ENCODE measurements at regions not wholly inside any gene's neighbourhood (a gene's known extent, or its start where the extent isn't known, plus 50 kb on each side); places are given as distances from the start of the nearest gene placed in this dataset.

DNA sequence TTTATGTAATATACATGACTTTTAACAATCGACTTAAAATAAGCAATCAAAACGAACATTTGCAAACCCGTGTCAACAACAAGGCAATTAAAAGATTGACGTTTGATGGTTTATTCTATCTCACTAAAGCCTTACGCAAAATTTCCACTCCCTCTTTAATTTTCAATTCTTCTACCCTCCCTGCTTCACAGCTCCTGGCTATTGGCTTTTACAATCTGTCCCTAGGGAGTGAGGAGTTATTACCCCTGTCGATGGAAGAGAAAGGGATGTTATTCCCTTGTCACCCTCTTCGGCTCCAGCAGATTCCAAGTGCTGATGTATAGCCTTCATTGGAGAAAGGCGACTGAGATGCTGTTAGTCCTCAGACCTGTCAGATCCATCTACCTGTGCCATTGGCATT is 161.3 kb downstream of the ZNF281 start:
- no peak for DNase-seq

DNA sequence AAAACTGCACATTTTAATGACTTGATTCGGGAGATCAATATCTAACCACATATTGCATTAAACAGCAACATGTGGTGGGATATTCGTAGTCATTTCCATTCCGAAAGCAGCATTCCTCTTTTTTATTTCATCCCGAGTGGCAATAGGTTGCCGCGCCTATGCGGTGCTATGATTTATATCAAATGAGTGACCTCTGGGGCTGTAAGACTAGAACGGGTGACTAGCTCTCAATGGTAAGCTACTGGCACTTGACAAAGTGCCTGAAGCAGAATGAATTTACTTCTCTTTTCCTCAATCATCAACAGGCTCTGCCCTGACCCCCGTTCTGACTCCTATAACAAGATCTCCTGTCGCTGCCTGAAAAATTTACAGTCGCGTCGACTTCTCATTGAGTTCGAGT is 162.3 kb downstream of the ZNF281 start:
- DNase-seq: no peak

DNA sequence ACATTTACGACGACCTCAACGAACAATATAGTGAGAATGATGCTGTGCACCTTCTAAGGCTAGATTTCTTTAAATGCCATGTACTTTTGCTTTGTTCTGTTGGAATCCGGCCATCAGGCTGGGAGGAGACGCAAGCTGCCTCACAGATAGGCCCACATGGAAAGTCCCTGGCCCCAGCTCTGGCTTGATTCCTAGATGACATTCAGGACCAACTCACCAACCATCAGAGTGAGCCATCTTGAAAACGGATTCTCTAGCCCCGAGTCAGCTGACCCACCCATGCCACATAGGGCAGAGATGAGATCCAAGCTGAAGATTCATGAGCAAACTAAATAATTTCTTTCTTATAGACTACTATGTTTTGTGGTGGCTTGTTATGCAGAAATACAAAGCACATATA is 164.4 kb downstream of the ZNF281 start:
- no peak for DNase-seq

DNA sequence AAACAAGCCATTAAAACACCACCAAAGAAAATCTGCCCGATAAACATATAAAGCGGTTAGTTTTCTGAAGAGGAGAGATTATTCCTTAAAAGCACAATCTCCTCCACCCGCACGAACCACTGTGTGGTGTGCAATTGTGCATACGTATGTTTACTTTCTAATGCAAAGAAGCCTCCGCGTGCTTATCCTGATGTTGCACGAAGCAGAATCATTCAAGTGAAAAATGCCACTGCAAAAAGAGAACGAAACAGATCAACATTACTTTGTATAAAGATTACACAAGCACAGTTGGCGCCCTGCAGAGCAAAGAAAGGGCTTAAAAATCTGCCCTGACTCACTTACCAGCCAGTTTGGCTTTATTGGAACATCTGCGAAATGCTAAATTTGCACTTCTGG is 166.8 kb downstream of the ZNF281 start:
- no peak for DNase-seq

DNA sequence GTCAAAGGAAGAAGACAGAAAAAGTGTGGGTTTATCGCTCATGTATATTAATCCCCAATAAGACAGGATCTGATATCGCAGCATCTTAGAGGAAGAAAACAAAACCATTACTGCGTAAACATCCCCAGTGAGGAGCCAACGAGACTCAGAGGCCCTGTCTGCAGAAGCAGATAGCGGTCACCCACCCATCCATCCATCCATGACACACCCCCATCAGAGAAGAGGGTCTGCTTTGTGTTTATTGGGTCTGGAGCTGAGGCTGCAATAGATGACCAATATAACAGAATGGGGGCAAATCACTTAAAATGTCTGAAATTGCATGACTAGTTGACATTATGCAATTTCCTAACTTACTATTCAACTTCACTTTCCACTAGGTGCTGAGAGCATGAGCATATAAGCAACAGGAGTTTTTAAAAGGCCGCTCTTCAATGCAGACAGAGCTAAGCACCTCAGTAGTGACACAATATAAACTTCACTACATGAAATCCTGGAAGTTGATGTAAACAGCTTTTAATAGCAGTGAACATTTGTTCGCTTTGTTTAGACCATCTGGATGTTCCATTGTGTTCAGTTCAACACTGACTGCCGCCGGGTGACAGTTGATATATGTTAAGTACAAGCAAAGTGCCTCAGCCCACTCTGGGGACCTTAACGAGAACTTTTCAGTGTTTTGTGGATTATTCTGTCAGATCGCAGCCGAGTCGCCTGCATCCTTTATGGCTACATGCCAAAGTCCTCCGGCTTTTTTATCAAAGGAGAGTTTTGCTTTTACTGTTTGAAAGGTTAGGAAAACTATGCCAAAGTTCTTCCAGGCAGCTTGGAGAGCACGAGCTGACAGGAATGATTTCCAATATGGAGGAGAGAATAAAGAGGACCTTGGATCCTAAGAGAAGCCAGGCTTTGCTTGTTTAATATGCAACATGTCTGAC is 167.5 kb downstream of the ZNF281 start:
- DNase-seq: no peak

DNA sequence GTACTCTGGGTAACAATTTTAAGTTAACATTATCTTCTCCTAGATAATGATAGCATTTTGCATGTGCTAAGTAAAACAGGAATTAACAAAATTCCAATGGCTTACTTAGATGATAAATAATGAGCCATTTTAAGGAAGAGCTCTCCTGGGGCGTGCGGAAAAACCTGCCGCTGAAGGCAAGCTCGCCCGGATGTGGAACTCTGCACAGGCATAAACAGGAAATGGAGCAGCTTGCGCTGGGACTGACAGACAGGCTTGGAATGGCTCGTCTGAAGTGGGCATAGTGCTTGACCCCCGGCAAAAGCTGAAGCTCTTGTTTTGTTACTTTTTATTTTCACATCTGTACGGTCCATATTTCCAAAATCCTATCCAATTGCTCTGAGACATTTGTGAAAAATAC is 169.2 kb downstream of the ZNF281 start:
- DNase-seq: no peak

DNA sequence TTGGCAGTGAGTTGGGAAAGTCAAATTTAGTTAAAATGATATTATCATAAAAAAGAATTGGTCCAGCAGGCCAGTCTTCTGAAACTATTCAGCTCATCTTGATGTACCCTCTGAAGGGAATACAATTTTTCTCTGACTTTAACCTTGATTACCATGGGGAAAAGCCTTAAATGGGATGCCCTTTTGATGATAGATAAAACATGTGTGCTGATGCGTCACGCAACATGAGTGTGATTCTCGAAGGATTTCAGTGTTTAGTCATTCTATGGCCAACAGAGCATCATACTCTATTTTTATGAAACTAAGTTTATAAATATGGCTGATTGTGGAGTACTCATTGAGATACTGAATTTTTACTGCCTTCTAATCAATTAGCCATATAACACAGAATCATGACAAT is 171.5 kb downstream of the ZNF281 start:
- no peak for DNase-seq

DNA sequence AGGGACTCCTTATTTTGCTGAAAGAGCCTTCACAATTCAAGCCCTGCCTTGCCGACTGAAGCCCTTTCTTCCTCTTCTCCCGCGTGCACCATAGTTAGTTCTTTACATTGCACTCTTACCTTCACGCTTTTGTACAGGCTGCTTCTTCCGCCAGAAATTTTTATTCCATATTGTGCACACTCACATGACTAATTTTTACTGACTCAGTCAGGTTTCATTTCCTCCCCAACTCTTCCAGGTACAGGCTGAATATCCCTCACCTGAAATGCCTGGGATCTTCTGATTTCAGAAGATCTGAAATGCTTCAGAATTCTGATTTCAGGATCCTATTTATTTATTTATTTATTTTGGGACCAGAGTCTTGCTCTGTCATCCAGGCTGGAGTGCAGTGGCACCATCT is 172.8 kb downstream of the ZNF281 start:
- DNase-seq: no peak

DNA sequence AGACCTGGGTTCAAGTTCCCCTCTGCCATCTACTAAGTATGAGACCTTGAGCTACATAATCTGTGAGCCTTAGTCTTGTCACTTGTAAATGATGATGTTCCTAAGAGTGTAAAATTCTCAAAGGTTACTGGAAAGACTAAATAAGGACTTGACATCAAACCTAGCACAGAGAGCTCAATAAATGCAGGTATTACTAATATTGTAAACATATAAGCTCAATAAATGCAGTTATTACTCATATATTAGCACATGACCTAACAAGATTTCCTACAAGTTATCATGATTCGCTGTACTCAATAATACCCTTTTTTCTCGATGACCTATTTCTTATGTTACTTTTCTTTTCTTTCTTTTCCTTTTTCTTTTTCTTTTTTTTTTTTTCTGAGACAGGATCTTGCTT is 174.9 kb downstream of the ZNF281 start:
- no peak for DNase-seq

DNA sequence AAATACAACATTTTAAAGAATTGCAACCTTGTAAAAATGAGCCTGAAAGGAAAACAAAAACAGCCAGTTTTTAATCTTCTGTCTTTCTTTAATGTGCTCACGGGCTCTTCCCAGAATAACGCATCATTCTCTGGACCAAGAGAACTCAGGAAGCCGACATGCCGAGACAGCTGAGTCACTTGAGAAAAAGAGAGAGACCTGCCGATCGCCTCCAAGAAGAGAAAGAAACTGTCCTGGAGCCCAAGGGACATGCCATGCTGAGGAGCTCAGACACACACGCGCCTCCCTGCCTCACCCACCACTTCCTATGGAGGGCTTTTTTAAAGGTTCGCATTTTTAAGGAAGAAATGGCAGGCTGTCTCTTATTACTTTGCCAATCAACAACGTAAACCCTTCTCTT is 176.4 kb downstream of the ZNF281 start:
- no peak for DNase-seq

DNA sequence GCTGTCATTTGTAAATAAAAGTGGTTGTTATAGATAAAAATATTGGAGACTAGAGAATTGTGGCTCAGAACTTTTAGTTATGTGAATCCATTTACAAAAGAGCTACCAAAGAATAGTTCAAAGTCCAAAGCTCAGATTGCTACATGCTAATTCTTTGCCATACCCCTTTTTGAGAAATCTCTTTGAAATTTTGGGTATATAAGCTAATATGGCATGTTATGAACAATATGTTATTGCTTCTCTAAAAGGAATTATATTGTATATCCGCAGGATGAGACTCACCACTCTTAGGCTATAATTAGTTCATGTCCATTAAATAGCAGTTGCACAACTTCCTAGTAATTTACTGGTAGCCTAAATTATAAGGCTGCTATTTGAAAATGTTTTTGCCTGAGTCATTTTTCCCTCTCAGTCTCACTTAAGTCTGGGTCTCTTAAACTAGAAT is 178.0 kb downstream of the ZNF281 start:
- DNase-seq: no peak

DNA sequence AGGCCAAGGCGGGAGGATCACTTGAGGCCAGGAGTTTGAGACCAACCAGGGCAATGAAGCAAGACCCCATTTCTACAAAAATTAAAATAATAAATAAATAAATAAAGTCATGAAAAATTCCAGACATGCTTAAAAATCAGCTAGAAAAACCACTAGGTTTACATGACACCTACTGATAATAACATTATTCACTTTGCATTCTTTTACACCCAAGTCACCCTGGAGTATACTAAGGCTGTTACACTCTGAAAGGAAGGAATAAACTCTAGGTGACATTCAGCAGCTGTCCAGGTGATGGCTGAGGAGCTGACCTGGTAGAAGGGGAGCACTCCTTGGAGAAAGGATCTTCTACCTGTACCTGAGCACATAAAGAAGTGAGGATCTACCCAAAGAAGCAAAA is 179.2 kb downstream of the ZNF281 start:
- DNase-seq: no peak

DNA sequence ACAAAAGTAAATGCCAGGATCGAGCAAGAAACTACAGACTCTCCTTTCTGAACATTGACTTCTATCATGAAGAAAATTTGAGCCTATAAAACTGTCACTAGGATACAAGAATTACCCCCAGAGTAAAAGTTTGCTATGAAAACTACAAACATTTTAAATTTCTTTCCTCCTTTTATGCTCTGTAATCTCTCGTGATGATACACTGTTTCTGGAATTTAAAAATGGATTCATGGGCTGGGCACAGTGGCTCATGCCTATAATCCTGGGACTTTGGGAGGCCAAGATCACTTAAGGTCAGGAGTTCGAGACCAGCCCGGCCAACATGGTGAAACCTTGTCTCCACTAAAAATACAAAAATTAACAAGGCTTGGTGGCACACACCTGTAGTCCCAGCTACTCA is 181.3 kb downstream of the ZNF281 start:
- DNase-seq: no peak

DNA sequence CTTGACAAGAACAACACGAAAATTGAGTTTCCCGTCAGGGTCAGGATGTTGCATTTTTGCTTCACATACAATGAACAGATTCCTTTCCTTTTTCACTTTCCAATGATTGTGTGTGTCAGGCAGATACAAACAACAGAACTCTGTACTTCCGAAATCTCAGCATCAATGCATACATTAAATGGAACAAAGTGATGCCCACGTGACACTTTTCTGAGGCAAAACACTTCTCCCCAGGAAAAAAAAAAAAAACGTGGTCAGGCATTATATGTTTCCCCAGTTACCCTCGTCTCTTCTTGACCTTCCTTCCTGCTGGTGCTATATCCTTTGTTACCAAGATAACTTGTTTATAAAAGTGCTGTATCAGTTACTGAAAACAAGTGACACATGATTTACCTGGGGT is 181.8 kb downstream of the ZNF281 start:
- no peak for DNase-seq
